Activated gamma-delta T cell treated with anti-CD3 and anti-CD28 coated beads, Interleukin-2, amount 50 U/mL, for 16 hours (primary cell): ENCODE measurements at regions not wholly inside any gene's neighbourhood (a gene's known extent, or its start where the extent isn't known, plus 50 kb on each side); places are given as distances from the start of the nearest gene placed in this dataset.
"Not testable (repeated sequence)": the region's sequence is repeated elsewhere in the genome, so short reads cannot be mapped to it uniquely, and the experiment has no call there.

Experiments used
- DNase-seq: peaks from one replicate; pipeline ENCODE4 v3.0.0-alpha.2; 2020; ENCODE audit warnings: low read depth

DNA sequence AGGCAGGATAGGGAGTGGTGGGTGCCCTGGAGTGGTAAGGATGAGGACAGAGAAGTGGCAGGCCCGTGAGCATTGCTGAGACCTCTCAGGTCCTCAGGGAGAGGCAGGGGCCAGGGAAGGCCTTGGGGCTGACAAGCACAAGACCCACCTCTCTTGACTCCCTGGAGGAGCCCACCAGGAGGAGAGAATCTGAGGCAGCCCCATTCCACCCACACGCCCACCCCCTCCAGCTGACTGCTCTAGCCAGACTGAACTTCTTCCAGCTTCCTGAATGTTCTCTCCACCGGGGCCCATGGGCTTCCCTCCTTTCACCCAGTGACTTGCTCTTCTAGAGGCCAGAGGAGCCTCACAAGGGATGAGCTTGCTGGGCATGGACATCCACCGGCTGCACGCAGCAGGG lies 1403.0 kb downstream of the BRD1 start:
- DNase-seq = no peak

DNA sequence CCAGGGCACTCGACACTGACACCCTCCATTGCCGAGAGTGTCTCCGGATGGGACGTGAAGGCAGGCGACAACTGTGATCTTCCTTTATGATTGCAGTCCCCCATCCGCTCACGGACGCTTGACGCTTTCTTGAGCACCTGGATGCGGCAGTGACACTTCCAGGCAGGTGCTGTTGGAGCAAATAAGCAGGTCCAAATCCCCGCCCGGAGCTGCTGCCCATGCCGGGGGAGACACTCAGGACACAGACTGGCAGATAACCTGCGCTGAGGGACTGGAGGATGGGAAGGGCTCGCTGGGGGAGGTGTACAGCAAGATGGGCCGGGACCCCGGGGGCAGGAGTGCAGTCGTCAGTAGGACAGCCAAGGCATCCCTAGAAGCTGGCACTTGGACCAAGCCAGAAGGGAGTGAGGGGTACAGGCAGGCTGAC lies 1403.5 kb downstream of the BRD1 start:
- no peak for DNase-seq

DNA sequence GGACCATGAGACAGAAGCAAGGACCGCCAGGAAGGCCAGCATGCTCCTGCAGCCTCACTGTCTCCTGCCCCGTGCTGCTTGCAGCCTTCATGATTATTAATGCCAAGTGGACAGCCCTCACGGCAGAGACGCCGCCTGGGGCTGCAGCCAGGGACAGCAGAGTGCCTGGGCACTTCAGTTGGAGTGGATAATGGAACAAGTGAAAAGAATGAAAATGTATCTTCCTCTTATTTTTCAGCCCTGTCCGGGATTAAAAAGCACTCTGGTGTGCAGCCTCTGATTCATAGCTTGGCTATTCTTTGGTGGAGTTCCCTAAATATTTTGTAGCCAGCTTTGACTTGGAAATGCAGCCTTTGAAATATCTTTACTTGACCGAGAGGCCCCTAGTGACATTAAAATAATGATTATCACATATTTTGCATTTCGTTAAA lies 1404.2 kb downstream of the BRD1 start:
- no peak for DNase-seq

DNA sequence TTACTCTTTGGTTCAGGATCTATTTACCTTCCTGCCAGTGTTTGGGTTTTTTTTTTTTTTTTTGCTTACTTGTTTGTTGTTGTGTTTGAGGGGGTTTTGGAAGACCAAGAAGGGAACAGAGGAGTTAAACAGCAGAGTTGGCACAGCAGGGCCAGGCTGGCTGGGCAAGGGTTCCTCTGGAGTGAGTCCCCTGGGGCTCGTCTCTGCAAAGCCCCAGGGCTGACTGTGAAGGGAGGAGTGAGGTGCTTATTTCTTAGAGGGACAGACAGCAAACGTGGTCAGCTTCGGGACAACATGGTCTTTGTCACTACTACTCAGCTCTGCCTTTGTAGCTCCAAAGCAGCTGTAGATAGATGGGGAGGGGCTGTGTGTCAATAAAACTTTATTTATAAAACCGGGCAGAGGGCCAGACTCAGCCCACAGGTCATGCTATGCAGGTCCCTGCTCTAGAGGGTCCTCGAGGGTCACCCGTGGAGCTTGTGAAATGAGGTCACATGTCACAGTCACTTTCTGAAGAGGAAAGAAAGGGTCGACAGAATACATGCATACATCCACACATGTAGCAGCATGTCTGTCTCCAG lies 1404.7 kb downstream of the BRD1 start:
- no peak for DNase-seq

DNA sequence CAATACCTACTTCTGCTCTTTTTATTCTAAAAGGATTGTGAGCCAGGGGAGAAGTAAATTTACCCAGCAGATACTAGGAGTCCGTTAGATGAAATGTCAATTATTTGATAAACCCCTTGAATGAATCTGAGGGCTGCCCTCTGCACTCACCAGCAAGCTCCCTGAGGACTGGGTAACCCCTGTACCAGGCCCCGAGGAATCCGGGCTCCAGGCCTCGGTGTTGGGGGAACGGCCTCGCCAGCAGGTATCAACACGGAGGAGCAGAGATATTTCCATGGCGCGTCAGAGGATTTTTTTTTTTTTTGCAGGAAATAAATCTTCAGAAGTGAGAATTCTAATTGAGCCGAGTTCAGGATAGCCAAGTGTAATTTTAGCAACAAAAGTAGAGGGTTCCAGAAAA lies 1408.8 kb downstream of the BRD1 start:
- no peak for DNase-seq

DNA sequence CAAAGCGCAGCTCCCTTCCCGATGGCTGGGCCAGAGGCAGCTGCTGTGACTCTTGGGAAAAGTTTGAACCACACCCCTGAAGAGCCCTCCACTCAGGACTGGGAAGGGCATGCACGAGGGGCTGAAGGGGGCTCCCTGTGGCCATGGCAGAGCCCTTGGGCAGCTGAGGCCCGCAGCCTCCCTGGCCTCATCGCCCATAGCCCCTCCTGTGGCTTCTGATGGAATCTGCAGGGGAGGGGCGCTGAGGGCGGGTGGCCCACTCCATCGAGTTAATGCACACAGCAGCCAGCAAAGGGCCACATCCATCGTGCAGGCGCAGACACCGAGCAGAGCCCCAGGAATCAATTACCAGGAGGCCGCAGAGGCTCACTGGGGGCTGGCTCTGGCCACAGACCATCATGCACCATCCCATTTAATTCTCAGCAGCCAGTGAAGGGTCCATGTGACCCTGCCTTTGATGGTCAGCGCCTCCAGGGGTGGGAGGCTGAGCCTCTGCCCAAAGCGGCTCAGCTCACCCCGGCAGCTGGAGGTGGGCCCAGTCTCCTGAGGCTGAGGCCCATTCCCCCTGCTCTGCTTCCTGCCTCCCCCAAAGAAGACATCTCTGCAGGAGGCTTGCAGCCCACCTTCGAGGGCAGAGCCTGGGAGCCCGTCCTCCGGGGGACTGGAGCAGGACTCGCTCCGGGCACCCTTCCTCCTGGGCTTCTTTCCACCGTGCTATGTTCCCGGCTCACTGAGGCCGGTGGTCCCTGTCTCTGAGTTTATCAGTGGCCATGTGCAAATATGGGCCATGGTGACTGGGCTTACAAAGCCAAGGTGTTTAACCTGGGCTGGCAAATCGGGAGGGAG lies 1410.2 kb downstream of the BRD1 start:
- DNase-seq = no peak

DNA sequence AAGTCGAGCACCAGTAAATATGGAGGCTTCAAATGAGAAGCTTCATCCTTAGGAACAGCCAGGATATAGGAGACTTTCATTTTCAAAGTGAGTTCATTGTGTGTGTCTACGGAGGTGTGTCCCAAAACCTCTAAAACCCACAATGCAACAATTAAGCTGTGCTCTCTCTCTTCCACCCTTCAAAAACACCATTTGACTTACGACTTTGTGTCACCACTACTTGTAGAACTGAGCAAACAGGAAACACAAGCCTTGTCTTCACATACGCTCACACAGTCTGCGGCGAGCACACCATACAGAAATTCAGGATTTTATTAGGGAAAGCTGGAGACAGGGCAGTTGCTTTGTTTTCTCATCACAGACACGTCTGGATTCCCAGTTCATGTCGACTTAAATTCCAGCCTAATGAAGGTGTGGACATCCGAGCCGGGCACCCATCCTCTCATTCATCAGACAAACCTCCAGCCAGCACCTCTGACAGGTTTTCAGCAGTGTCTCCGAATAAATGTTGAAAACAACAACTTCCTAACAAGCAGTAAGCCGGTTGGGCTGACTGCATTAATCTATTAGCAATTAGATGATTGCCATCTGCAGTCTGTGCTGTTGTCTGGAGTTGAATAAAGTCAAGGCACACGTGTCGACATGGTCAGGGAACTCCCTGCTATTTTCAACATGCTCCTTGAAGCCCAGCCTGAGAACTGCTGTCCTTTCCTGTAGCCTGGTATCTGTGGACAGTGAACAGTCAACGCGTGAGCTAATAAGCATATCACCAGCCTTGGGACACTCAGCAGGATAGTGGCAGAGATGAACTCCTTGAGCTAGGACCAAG lies 1411.1 kb downstream of the BRD1 start:
- no peak for DNase-seq

DNA sequence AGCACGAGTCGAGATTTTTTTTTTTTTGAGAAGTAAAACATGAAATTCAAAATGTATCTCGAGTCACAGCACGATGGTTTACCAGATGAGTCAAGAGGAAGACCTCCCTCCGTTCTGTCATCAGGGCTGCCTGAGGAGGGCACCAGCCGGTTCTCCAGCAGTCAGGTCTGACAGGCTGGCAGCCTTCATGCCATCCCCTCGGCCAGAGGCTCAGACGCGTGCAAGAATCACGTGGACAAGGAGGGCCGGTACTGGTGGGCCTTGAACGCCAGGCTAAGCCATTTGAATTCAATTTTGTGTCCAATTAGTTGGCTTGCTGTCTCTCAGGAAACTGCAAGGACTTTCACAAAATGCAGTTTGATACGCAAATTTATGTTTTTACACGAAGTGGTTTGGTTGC lies 1412.2 kb downstream of the BRD1 start:
- DNase-seq = no peak

DNA sequence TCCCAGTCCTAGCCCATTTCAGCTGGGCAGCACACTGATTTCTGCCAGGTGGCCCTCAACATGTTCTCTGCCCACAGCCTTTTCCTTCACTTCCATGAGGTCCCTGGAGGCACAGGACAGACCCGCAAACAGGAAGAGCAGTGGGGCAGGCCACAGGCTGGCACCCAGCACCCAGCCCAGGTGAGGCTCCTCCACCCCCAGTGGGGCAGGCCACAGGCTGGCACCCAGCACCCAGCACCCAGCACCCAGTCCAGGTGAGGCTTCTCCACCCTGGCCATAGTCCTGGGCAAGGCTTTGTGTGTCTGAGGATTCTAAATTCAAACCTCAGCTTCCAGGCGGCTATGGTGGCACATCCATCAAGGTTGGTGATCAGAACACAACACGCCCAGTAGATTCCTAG lies 1413.0 kb downstream of the BRD1 start:
- DNase-seq = no peak

DNA sequence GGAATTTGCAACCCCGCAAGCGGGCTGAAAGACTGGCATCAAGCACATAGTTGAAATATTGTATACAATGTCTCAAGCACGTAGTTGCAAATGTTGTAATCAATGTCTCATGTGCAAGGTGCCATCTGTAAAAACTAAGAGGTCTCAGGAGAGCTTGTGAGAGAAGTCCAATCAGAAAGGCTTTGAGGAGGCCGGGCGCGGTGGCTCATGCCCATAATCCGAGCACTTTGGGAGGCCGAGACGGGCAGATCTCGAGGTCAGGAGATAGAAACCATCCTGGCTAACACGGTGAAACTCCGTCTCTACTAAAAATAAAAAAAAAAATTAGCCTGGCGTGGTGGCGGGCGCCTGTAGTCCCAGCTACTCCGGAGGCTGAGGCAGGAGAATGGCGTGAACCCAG lies 1414.7 kb downstream of the BRD1 start:
- not testable (repeated sequence) for DNase-seq

DNA sequence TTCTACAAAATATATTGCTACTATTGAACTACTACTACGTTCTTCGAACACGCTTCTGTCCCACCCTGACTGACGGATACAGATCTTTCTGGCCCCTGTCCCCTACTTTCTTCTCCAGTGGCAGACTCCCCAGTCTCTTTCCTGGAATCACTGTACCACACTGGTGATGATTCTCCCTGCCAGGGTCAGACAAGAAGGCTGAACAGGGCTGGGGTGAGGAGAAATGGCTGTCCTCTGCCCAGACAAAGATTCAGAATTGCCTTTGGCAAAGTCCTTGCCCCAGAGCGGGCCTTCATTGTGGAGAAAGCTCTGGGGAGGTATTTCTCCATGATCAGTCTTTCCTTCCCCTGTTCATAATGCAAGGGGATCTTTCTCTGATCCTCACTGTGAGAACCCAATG lies 1417.1 kb downstream of the BRD1 start:
- DNase-seq = no peak

DNA sequence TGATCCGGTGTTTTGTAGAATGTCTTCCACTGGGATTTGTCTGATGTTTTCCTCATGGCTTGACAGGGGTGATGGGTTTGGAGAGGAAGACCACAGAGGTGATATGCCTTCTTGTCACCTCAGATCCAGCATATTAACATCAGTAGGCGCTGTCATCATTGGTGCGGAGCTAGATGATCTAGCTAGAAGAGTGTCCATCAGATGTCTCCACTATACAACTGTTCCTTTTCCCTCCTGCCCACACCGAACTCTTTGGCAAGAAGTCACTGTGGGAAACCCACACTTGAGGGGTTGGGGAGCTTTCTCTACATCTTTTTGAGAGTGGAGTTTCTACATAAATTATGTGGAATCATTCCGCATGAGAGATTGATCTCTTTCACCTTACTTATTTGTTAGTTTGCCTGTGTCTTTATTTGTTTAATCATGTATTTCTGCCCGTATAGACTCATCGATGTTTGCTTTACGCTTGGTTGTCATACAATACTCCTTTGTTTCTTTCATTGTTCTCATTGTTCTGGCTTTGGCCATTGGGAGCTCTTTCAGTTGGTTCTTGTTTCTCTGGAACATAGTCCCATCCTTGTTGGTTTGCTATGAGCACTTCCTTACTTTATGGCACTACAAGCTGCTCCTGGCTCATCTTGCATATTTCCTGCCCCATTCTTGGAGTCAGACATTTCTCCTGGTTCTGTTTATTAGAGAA lies 1420.3 kb downstream of the BRD1 start:
- DNase-seq = no peak

DNA sequence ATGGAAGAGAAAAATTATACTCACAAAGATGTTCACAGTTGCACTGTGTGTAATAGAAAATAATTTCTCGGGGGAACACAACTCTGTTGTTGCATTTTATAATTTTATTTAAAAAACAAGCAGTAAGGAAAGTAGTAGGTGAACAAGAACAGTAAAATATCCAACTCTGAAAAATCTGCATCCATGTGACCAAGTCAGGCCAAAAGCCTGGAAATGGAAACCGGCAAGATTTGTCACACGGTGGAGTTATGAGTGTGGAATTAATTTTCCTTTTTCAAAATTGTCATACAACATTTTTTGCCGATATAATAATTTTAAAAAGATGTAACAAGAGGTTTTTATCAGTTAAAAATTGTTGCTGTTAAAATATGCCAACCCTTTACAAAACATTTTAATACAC lies 1421.5 kb downstream of the BRD1 start:
- no peak for DNase-seq

DNA sequence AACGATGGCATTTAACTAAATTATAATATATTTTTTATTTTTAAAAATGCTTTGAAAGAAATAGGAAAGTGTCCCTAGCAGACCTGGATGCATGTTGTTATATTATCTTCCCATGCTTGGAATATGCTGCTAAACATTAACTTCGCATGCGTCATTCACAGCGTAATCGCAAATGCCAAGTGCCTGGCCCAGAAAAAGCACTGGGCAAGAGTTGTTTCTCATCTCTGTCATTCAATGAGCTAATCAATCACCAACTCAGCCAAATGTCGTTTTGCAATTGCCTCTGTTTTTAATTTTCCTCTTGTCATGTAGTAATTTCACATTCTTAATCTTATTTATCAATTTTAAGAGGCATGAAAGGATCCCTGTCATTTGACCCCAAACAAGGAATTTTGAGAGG lies 1421.9 kb downstream of the BRD1 start:
- no peak for DNase-seq

DNA sequence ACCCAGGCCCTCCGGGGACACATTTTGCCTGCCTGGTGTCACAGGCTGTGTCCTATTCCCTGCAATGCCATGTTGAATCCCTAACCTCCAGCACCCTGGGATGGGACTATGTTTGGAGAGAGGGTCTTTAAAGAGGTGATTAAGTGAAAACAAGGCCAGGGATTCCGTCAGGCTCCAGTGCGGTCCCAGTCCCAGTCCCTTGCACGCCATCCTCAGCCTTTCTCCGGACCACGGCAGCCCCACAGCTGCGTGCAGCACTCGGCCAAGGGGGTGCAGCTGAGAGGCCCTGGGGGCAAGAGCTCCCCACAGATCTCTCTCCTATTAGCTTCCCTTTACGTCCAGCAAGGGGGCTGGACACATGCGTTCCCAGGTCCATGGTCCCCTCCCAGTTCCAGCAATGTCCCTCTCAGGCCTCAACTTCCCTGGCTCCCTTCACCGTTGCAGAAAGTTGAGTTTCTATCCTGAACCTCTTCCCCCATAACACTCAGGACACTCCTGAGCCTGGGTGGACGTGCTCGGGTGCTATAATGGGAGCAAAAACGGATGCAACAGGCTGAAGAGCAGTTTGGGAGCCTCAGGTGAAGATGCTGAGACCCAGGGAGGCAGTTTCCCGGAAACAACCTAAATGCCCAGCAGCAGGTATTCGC lies 1422.7 kb downstream of the BRD1 start:
- DNase-seq = no peak

DNA sequence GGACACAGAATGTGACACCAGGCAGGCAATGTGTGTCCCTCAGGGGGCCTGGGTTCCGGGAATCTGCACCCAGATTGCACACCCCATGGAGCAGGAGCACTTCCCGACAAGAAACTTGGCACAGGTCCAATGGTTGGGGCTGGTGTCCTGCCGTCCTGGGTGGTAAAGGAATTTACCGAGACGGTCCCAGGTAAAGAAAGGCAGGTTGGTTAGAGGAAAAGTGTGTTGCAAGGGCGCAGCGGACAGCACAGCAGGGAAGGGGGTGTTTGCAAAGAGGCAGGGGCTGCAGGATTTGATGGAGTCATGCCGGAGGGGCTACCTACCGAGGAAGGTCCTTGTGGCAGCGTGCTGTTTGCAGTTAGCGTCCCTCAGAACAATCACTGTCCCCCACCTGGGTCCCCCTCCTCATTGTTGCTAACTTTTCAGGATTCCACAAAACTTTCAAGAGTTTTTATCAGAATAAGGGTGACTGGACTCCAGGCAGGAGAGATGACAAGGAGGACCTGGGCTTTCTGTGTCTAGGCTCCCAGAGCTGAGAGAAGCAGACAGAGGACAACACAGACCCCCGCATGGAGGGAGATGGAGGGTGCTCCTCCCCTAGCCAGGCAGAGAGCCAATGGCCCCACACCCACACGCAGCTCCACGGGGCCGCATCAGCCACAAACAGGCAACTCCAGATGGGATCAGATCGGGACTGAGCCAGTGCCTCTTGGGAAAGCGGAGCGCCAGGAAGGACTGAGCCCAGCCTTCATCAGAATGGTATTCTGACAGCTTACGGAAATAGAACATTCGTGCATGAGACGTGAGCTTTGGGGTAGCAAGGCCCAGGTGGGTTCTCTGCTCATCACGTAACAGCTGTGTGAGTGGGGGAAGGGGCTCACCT lies 1423.9 kb downstream of the BRD1 start:
- DNase-seq = no peak

DNA sequence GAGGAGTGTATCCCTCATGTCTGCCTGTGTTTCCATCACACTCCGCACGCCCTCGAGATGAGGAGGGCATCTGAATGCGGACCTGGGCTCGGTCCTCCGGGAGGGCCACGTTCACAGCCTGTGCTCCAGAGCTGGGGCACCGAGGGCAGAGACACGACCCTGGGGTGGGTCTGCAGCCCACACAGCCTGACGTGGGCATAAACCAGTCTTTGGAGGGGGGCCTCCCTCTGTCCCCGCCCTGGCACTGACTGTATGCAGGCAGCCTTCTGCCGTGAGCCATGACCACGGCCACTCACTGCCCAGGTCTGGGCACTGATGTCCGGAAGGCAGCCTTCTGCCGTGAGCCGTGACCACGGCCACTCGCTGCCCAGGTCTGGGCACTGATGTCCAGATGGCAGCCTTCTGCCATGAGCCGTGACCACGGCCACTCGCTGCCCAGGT lies 1425.1 kb downstream of the BRD1 start:
- DNase-seq = no peak

DNA sequence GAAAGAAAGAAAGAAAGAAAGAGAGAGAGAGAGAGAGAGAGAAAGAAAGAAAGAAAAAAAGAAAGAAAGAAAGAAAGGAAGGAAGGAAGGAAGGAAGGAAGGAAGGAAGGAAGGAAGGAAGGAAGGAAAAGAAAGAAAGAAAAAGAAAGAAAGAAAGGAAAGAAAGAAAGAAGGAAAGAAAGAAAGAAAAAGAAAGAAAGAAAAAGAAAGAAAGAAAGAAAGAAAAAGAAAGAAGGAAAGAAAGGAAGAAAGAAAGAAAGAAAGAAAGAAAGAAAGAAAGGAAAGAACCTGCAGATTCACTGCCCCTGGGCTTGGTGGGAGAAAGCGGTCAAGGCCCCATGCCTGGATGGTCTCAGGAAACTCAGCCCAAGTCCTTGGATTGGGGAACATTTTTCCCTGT lies 1426.2 kb downstream of the BRD1 start:
- DNase-seq = not testable (repeated sequence)

DNA sequence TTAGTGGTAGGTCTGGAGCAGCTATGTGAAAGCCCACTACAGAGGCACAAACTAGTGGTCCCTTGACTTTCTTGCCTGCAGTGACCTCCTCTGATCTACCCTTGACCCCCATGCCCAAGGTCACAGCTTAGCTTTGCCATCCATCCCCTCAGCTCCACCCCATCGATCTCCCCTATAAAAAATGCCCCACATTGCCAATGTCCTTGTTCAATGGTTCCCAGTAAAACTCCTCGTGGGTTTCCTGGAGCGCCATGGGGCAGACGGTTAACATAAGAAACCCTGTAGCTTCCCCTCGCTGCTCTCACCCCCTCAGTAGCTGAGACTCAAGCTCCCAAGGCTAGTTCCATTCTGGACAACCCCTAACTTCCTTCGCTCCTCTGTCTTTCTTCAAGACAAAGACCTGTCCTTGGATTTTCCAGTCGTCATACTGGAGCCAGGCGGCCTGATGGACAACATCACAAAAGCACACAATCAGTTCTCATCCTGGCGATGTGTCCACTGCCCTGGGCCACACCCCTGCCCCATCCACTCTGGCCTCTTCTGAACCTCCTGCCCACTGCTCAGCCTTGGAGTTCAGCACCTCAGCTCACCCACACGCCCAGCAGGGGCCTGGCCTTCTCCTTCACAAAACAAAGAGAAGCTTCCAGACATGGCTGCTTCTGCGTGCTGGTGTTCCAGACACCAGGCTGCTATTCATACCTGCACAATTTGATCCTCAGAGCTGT lies 1429.3 kb downstream of the BRD1 start:
- DNase-seq = no peak
